WERI-Rb-1 (cell line): ENCODE measurements at regions not wholly inside any gene's neighbourhood (a gene's known extent, or its start where the extent isn't known, plus 50 kb on each side); places are given as distances from the start of the nearest gene placed in this dataset.

Source experiments
- DNase-seq: peaks from one replicate; pipeline ENCODE4 v3.0.0-alpha.2; 2020
- H3K27ac ChIP-seq: fragments of 250-450 bp; sonication (Bioruptor Pico); 2 replicates; pipeline ENCODE4 v1.5.1; 2020; ENCODE audit warnings: mild to moderate bottlenecking, moderate library complexity
- H3K27me3 ChIP-seq: fragments of 250-450 bp; sonication (Bioruptor Pico); 2 replicates; pipeline ENCODE4 v1.5.1; 2021; ENCODE audit warnings: mild to moderate bottlenecking, low read depth, moderate library complexity; ENCODE audit not compliant: insufficient read depth, severe bottlenecking
- H3K36me3 ChIP-seq: fragments of 250-450 bp; sonication (Bioruptor Pico); 2 replicates; pipeline ENCODE4 v1.5.1; 2020; ENCODE audit warnings: mild to moderate bottlenecking, moderate library complexity
- H3K4me3 ChIP-seq: 2 replicates; pipeline ENCODE4 v1.5.1; 2011; ENCODE audit warnings: low read depth, mild to moderate bottlenecking, control low read depth, low read length
- H3K9me3 ChIP-seq: fragments of 250-450 bp; sonication (Bioruptor Pico); 2 replicates; pipeline ENCODE4 v1.5.1; 2021; ENCODE audit warnings: mild to moderate bottlenecking, moderate library complexity; ENCODE audit not compliant: severe bottlenecking
- CTCF ChIP-seq: IDR thresholded peaks from 2 replicates; pipeline ENCODE4 v1.5.1; 2011; ENCODE audit warnings: low read depth, mild to moderate bottlenecking, control low read depth, inconsistent platforms, low read length

- TF ChIP-seq CTCF: no peak
- Histone ChIP-seq H3K27ac (no peak overlapping the region), H3K4me3 (no peak overlapping the region), H3K36me3 (no peaks in the 10 kb centered on the region), H3K9me3 (no peaks in the 10 kb centered on the region), H3K27me3 (no peaks in the 10 kb centered on the region)
- DNase-seq: no peak
Measured at GRCh38 chr15:96079041-96079440, 251.5 kb upstream of the NR2F2 start.

GRCh38 chr15:96079882-96080281 is 250.6 kb upstream of the NR2F2 start:
- no peak overlapping the region for H3K4me3 ChIP-seq
- H3K27ac ChIP-seq: no peak overlapping the region
- no peaks in the 10 kb centered on the region for H3K27me3 ChIP-seq
- DNase-seq: no peak
- no peaks in the 10 kb centered on the region for H3K9me3 ChIP-seq
- no peaks in the 10 kb centered on the region for H3K36me3 ChIP-seq
- TF ChIP-seq CTCF: no peak

DNA sequence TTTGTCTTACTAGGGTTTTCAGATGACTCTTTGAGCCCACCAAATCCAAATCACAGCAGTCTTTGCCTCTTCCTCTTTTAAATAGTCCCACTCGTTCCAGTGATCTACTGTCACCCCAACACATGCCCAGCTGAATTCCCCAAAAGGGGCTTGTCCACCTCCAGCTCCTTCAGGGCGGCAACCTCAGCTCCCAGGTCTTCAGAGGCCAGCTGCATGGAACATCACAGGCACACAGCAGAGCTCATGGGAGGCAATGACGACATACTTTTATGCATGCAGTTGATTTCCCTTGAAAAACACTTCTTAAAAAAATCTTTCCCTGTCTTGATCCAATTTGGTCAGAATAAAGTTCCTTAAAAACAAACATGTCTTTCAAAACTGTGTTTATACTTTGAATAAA is 244.3 kb upstream of the NR2F2 start:
- TF ChIP-seq CTCF: no peak
- Histone ChIP-seq H3K36me3 (no peaks in the 10 kb centered on the region), H3K27me3 (no peaks in the 10 kb centered on the region), H3K9me3 (no peaks in the 10 kb centered on the region), H3K27ac (no peak overlapping the region), H3K4me3 (no peak overlapping the region)
- no peak for DNase-seq

DNA sequence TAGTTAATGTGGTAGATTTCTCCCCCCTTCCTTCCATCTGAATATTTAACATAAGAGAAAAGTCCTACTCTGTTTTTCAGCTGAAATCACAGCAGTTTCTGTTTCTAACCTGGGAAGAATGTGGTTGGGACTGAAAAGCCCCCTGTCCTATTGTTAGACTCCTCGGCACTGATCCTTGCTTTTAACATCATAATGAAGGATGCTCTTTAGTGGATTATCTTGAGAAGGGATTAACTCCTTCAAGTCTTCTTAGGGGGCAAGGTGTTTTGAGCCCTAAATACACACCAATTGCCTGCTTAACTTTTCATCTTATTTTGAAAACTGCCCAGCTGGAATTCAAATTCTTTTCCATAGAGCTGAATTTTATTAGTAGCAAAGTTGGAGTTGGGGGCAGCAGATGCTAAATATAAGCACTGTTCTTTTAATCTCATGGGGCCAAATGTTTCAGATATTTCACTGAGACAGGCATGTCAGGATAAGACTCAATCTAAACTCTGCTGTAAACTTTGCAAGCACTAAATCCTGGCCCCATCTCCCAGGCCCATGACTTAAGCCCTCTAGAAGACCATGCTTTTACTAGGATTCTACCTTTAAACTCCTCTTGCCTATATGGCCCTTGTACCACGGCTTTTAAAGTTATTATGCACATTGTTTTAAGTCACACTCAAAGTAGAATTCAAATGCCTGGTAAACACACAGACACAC is 243.2 kb upstream of the NR2F2 start:
- peak; percentile 19 for DNase-seq

GRCh38 chr15:96088650-96089049 is 241.8 kb upstream of the NR2F2 start:
- no peak overlapping the region for H3K4me3 ChIP-seq
- no peaks in the 10 kb centered on the region for H3K36me3 ChIP-seq
- DNase-seq: no peak
- H3K27me3 ChIP-seq: no peaks in the 10 kb centered on the region
- no peak overlapping the region for H3K27ac ChIP-seq
- TF ChIP-seq CTCF: no peak
- H3K9me3 ChIP-seq: no peaks in the 10 kb centered on the region

More for the DNA sequence above, 243.2 kb upstream of the NR2F2 start:
- no peak for TF ChIP-seq CTCF
- Histone ChIP-seq H3K27ac (no peak overlapping the region), H3K36me3 (no peaks in the 10 kb centered on the region), H3K9me3 (no peaks in the 10 kb centered on the region), H3K4me3 (no peak overlapping the region), H3K27me3 (no peaks in the 10 kb centered on the region)
